Fibroblast of lung (primary cell): ENCODE measurements at regions not wholly inside any gene's neighbourhood (a gene's known extent, or its start where the extent isn't known, plus 50 kb on each side); places are given as distances from the start of the nearest gene placed in this dataset.

Experiments used
- DNase-seq, 2 donors: peaks; one replicate each; pipeline versions ENCODE4 v3.0.0 to v3.0.0-alpha.2; 2010; ENCODE audit warnings: low read depth in 2 of 2
- H2AFZ ChIP-seq: 2 replicates; pipeline ENCODE4 v1.5.1; 2012; ENCODE audit warnings: low read length, control low read depth, inconsistent platforms
- H3K27ac ChIP-seq: 2 replicates; pipeline ENCODE4 v1.5.1; 2011; ENCODE audit warnings: low read length, control low read depth; ENCODE audit not compliant: insufficient read depth
- H3K27me3 ChIP-seq: 2 replicates; pipeline ENCODE4 v1.5.1; 2011; ENCODE audit warnings: mild to moderate bottlenecking, low read length; ENCODE audit not compliant: control insufficient read depth, insufficient read depth
- H3K36me3 ChIP-seq: 2 replicates; pipeline ENCODE4 v1.5.1; 2011; ENCODE audit warnings: low read length; ENCODE audit not compliant: control insufficient read depth, insufficient read depth
- H3K4me1 ChIP-seq: 2 replicates; pipeline ENCODE4 v1.5.1; 2011; ENCODE audit warnings: low read length; ENCODE audit not compliant: control insufficient read depth, insufficient read depth; ENCODE audit errors: extremely low read depth
- H3K4me2 ChIP-seq: 2 replicates; pipeline ENCODE4 v1.5.1; 2011; ENCODE audit warnings: low read length, control low read depth; ENCODE audit not compliant: insufficient read depth; ENCODE audit errors: extremely low read depth
- H3K4me3 ChIP-seq, 4 experiments: fragments of 200-600 bp in 1 of 4; sonication (generic) in 1 of 4; replicated peaks in 1 of 4; 2 replicates each; pipeline ENCODE4 v1.5.1; 2011 to 2016; ENCODE audit warnings: low read length in 4 of 4, low read depth in 3 of 4, mild to moderate bottlenecking in 3 of 4, control low read depth in 2 of 4, inconsistent platforms in 1 of 4, mixed read lengths in 1 of 4; ENCODE audit not compliant: insufficient read depth in 1 of 4; ENCODE audit errors: control extremely low read depth in 1 of 4
- H3K79me2 ChIP-seq: 2 replicates; pipeline ENCODE4 v1.5.1; 2012; ENCODE audit warnings: mild to moderate bottlenecking, low read length, inconsistent platforms; ENCODE audit not compliant: control insufficient read depth, insufficient read depth
- H3K9ac ChIP-seq: 2 replicates; pipeline ENCODE4 v1.5.1; 2011; ENCODE audit warnings: mild to moderate bottlenecking, low read length, control low read depth; ENCODE audit not compliant: insufficient read depth
- H3K9me3 ChIP-seq: 2 replicates; pipeline ENCODE4 v1.5.1; 2012; ENCODE audit warnings: low read depth, low read length; ENCODE audit not compliant: control insufficient read depth, insufficient read depth
- H4K20me1 ChIP-seq: 2 replicates; pipeline ENCODE4 v1.5.1; 2011; ENCODE audit warnings: low read length; ENCODE audit not compliant: control insufficient read depth, insufficient read depth; ENCODE audit errors: extremely low read depth
- CTCF ChIP-seq, 2 donors: IDR thresholded peaks in 1 of 2; conservative IDR thresholded peaks in 1 of 2; 1 replicate in 1 of 2; 2 replicates in 1 of 2; pipeline ENCODE4 v1.5.1; 2011 to 2012; ENCODE audit warnings: low read length in 2 of 2, control low read depth in 1 of 2, inconsistent platforms in 1 of 2, low read depth in 1 of 2, mild to moderate bottlenecking in 1 of 2
- EZH2 ChIP-seq: IDR thresholded peaks from 2 replicates; pipeline ENCODE4 v1.5.1; 2012; ENCODE audit warnings: low read length, control low read depth, mild to moderate bottlenecking; ENCODE audit errors: missing control alignments

DNA sequence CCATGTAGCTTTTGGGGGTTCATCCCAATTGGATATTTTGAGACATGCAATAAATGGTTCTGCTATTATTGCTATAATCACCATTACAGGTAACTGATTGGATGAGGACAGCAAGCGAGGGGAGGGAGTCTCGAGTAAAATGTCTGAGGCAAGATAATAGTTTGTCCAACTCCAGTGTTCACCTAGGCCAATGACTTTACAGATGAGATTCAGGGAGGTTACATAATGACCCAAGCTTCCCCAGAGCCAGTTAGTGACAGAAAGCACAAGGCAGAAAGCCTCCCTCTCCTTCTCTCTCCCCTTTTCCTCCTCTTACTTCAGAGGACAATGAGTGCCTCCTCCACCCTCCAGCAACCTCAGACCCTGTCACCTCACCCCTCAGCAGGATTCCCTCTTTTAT, 98.4 kb upstream of the GLS start:
- TF ChIP-seq EZH2 (no peak), CTCF (conservative IDR thresholded peaks at IDR 0.05 in 1 of 2, IDR thresholded peaks at IDR 0.05 in 1 of 2; ENCODE audit: low read depth in 1 of 2, low read length in 2 of 2) (no peak)
- no peak for DNase-seq
- Histone ChIP-seq H3K27ac (no peak overlapping the region), H3K4me1 (no peaks in the 10 kb centered on the region), H3K4me3 (no peak overlapping the region), H2AFZ (no peak overlapping the region), H3K36me3 (no peaks in the 10 kb centered on the region), H3K4me2 (no peak overlapping the region), H3K79me2 (no peaks in the 10 kb centered on the region), H3K27me3 (no peaks in the 10 kb centered on the region), H3K9me3 (no peaks in the 10 kb centered on the region), H3K9ac (no peak overlapping the region), H4K20me1 (no peaks in the 10 kb centered on the region)

- H3K4me1 ChIP-seq, result no peaks in the 10 kb centered on the region
- no peak for DNase-seq
- no peak for TF ChIP-seq CTCF (conservative IDR thresholded peaks at IDR 0.05 in 1 of 2, IDR thresholded peaks at IDR 0.05 in 1 of 2; ENCODE audit: low read depth in 1 of 2, low read length in 2 of 2)
- TF ChIP-seq EZH2, result no peak
- H3K4me2 ChIP-seq, result no peak overlapping the region
- no peak overlapping the region for H3K9ac ChIP-seq
- H3K4me3 ChIP-seq, result no peak overlapping the region
- H3K27ac ChIP-seq, result no peak overlapping the region
- H2AFZ ChIP-seq, result no peak overlapping the region
- no peaks in the 10 kb centered on the region for H3K9me3 ChIP-seq
- no peaks in the 10 kb centered on the region for H3K36me3 ChIP-seq
- H4K20me1 ChIP-seq, result no peaks in the 10 kb centered on the region
- H3K79me2 ChIP-seq, result no peaks in the 10 kb centered on the region
- no peaks in the 10 kb centered on the region for H3K27me3 ChIP-seq
Observed at GRCh38 chr2:190783513-190784263, 96.9 kb upstream of the GLS start.

GRCh38 chr2:190785334-190785733, 95.3 kb upstream of the GLS start:
- Histone ChIP-seq H3K4me2 (no peak overlapping the region), H3K27ac (no peak overlapping the region), H3K4me1 (no peaks in the 10 kb centered on the region), H3K79me2 (no peaks in the 10 kb centered on the region), H3K9me3 (no peaks in the 10 kb centered on the region), H3K27me3 (no peaks in the 10 kb centered on the region), H4K20me1 (no peaks in the 10 kb centered on the region), H3K4me3 (no peak overlapping the region), H3K9ac (no peak overlapping the region), H3K36me3 (no peaks in the 10 kb centered on the region), H2AFZ (no peak overlapping the region)
- DNase-seq, result no peak
- no peak for TF ChIP-seq EZH2
- TF ChIP-seq CTCF (conservative IDR thresholded peaks at IDR 0.05 in 1 of 2, IDR thresholded peaks at IDR 0.05 in 1 of 2; ENCODE audit: low read depth in 1 of 2, low read length in 2 of 2), result no peak
